ENCODE measurements at regions not wholly inside any gene's neighbourhood (a gene's known extent, or its start where the extent isn't known, plus 50 kb on each side); places are given as distances from the start of the nearest gene placed in this dataset.

DNA sequence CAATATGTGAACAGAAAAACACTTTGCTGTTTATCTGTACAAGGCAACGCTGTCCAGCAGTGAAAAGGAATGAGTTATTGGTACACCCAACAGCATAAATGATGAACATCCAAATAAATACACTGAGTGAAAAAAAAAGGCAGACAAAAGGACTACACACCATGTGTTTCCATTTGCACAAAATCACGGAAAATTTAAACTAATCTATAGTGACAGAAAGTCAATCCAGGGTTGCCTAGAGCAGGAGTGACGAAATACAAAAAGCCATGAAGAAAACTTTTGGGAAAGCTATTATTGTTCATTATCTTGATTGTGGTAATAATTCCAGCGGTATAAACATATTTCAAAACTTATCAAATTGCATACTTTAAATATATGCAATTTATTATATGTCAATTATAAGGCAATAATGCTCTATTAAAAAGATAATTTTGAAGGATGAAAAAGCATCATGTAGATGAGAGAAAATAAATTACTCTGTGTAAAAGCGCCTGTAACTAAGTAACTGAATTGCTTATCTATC, 578.0 kb upstream of the TMEM132C start:
- TF ChIP-seq, protein P1, sequence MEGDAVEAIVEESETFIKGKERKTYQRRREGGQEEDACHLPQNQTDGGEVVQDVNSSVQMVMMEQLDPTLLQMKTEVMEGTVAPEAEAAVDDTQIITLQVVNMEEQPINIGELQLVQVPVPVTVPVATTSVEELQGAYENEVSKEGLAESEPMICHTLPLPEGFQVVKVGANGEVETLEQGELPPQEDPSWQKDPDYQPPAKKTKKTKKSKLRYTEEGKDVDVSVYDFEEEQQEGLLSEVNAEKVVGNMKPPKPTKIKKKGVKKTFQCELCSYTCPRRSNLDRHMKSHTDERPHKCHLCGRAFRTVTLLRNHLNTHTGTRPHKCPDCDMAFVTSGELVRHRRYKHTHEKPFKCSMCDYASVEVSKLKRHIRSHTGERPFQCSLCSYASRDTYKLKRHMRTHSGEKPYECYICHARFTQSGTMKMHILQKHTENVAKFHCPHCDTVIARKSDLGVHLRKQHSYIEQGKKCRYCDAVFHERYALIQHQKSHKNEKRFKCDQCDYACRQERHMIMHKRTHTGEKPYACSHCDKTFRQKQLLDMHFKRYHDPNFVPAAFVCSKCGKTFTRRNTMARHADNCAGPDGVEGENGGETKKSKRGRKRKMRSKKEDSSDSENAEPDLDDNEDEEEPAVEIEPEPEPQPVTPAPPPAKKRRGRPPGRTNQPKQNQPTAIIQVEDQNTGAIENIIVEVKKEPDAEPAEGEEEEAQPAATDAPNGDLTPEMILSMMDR (IDR thresholded peaks at IDR 0.05) = no peak
- TF ChIP-seq EZH2phosphoT487 (IDR thresholded peaks at IDR 0.05) = no peak
